Loucy (cell line): ENCODE measurements at regions not wholly inside any gene's neighbourhood (a gene's known extent, or its start where the extent isn't known, plus 50 kb on each side); places are given as distances from the start of the nearest gene placed in this dataset.

Source experiments
- CTCF ChIP-seq: fragments of 200-600 bp; sonication (generic); conservative IDR thresholded peaks from 2 replicates; pipeline ENCODE4 v1.5.1; 2014; ENCODE audit warnings: mild to moderate bottlenecking, antibody characterized with exemption, low read length
- EZH2phosphoT487 ChIP-seq: fragments of 200-600 bp; IDR thresholded peaks from 2 replicates; pipeline ENCODE4 v1.6.1; 2018; ENCODE audit warnings: antibody characterized with exemption, mild to moderate bottlenecking, moderate library complexity, borderline replicate concordance

GRCh38 chr16:63890081-63890480 is 1231.8 kb downstream of the CDH11 start:
- no peak for TF ChIP-seq CTCF
- TF ChIP-seq EZH2phosphoT487, result no peak
